KBM-7 (cell line): ENCODE measurements at regions not wholly inside any gene's neighbourhood (a gene's known extent, or its start where the extent isn't known, plus 50 kb on each side); places are given as distances from the start of the nearest gene placed in this dataset.
"Not testable (repeated sequence)": the region's sequence is repeated elsewhere in the genome, so short reads cannot be mapped to it uniquely, and the experiment has no call there.

ENCODE experiments used
- DNase-seq: peaks from one replicate; pipeline ENCODE4 v3.0.0-alpha.2; 2015
- in situ Hi-C: fragments of 300-500 bp; cut with MboI; formaldehyde crosslinking; loops from 2 replicates; pipeline ENCODE4 v1.14.3; 2020; ENCODE audit warnings: low sequenced_read_pairs, low pct_unique_long_range_greater_than_20kb, mixed read lengths

- in situ Hi-C loops: no loop called here
- DNase-seq: no peak
These were observed 321.5 kb upstream of the CCL2 start for GRCh38 chr17:33933576-33933975.

GRCh38 chr17:33934696-33935095 is 320.4 kb upstream of the CCL2 start:
- in situ Hi-C loops: no loop called here
- no peak for DNase-seq

- no peak for DNase-seq
- in situ Hi-C loops: no loop called here
These were observed 319.3 kb upstream of the CCL2 start for GRCh38 chr17:33935822-33936221.

GRCh38 chr17:33936764-33937163 is 318.3 kb upstream of the CCL2 start:
- DNase-seq: no peak
- in situ Hi-C loops: no loop called here

GRCh38 chr17:33939959-33940358 is 315.1 kb upstream of the CCL2 start:
- no peak for DNase-seq
- in situ Hi-C loops: no loop called here

- in situ Hi-C loops: no loop called here
- no peak for DNase-seq
These were observed 314.2 kb upstream of the CCL2 start for GRCh38 chr17:33940769-33941370.

- in situ Hi-C loops: no loop called here
- no peak for DNase-seq
These were observed 313.3 kb upstream of the CCL2 start for GRCh38 chr17:33941744-33942143.

- in situ Hi-C loops: no loop called here
- no peak for DNase-seq
These were observed 312.7 kb upstream of the CCL2 start for GRCh38 chr17:33942414-33942813.

GRCh38 chr17:33944412-33944811 is 310.7 kb upstream of the CCL2 start:
- DNase-seq: no peak
- in situ Hi-C loops: no loop called here

GRCh38 chr17:33944826-33945225 is 310.3 kb upstream of the CCL2 start:
- in situ Hi-C loops: no loop called here
- no peak for DNase-seq

GRCh38 chr17:33945646-33946546 is 309.2 kb upstream of the CCL2 start:
- DNase-seq: no peak
- in situ Hi-C loops: no loop called here

GRCh38 chr17:33947762-33948161 is 307.3 kb upstream of the CCL2 start:
- no peak for DNase-seq
- in situ Hi-C loops: no loop called here

GRCh38 chr17:33948309-33948708 is 306.8 kb upstream of the CCL2 start:
- in situ Hi-C loops: no loop called here

GRCh38 chr17:33949100-33949499 is 306.0 kb upstream of the CCL2 start:
- in situ Hi-C loops: no loop called here
- no peak for DNase-seq

More at GRCh38 chr17:33948309-33948708, 306.8 kb upstream of the CCL2 start:
- DNase-seq: no peak

- no peak for DNase-seq
- in situ Hi-C loops: no loop called here
These were observed 305.0 kb upstream of the CCL2 start for GRCh38 chr17:33950061-33950460.

- no peak for DNase-seq
- in situ Hi-C loops: no loop called here
These were observed 302.7 kb upstream of the CCL2 start for GRCh38 chr17:33952425-33952824.

GRCh38 chr17:33954597-33954996 is 300.5 kb upstream of the CCL2 start:
- DNase-seq: no peak
- in situ Hi-C loops: no loop called here

GRCh38 chr17:33955461-33955860 is 299.6 kb upstream of the CCL2 start:
- no peak for DNase-seq
- in situ Hi-C loops: no loop called here

- in situ Hi-C loops, DNase-seq: not testable (repeated sequence)
These were observed 296.0 kb upstream of the CCL2 start for GRCh38 chr17:33959098-33959497.

- in situ Hi-C loops: no loop called here
These were observed 292.0 kb upstream of the CCL2 start for GRCh38 chr17:33962857-33963655.

More at GRCh38 chr17:33962857-33963655, 292.0 kb upstream of the CCL2 start:
- no peak for DNase-seq
